SK-N-MC (cell line): ENCODE measurements at regions not wholly inside any gene's neighbourhood (a gene's known extent, or its start where the extent isn't known, plus 50 kb on each side); places are given as distances from the start of the nearest gene placed in this dataset.

Source experiments
- EZH2 ChIP-seq: fragments of 200-600 bp; sonication (generic); IDR thresholded peaks from one replicate; pipeline ENCODE4 v1.6.1; 2017; ENCODE audit warnings: antibody characterized with exemption
- FOXP2 ChIP-seq: optimal IDR thresholded peaks from 2 replicates; pipeline ENCODE3; 2011; ENCODE audit warnings: mild to moderate bottlenecking, moderate library complexity; ENCODE audit not compliant: insufficient read depth; ENCODE audit errors: extremely low read length, control extremely low read depth
- POLR2AphosphoS5 ChIP-seq: IDR thresholded peaks from 2 replicates; pipeline ENCODE4 v1.6.1; 2012; ENCODE audit warnings: mild to moderate bottlenecking, low read depth, low read length, borderline replicate concordance

GRCh38 chr3:111454551-111454950, 87.4 kb upstream of the CD96 start:
- no peak for TF ChIP-seq EZH2
- TF ChIP-seq POLR2AphosphoS5 = no peak
- no peak for TF ChIP-seq FOXP2
